ENCODE measurements at regions not wholly inside any gene's neighbourhood (a gene's known extent, or its start where the extent isn't known, plus 50 kb on each side); places are given as distances from the start of the nearest gene placed in this dataset.
A peak's percentile ranks its signal among the peaks of the same experiment; 100 is the strongest.
"Not testable (repeated sequence)": the region's sequence is repeated elsewhere in the genome, so short reads cannot be mapped to it uniquely, and the experiment has no call there.

- H3K36me3 ChIP-seq (ENCODE audit: control insufficient read depth in 2 of 2, insufficient read depth in 2 of 2, low read length in 2 of 2): no peaks in the 10 kb centered on the region
- no peak overlapping the region for H3K27ac ChIP-seq (ENCODE audit: low read depth in 2 of 2, low read length in 2 of 2)
- no peaks in the 10 kb centered on the region for H3K4me1 ChIP-seq (ENCODE audit: control insufficient read depth in 2 of 2, insufficient read depth in 2 of 2, low read length in 2 of 2)
- H3K27me3 ChIP-seq (ENCODE audit: control insufficient read depth in 2 of 2, insufficient read depth in 2 of 2, low read length in 2 of 2): peaks cover 0 to 3% of the 10 kb centered on the region in 2 donors
- H3K9ac ChIP-seq (ENCODE audit: low read depth in 1 of 2, low read length in 2 of 2): no peak overlapping the region
- no peak overlapping the region for H3K4me3 ChIP-seq (ENCODE audit: low read length in 2 of 2)
- H3K9me3 ChIP-seq (ENCODE audit: control insufficient read depth in 2 of 2, low read length in 2 of 2): no peaks in the 10 kb centered on the region
Observed at GRCh38 chr16:79391395-79391794, 209.1 kb downstream of the MAF start.

GRCh38 chr16:79390481-79391051 lies 210.0 kb downstream of the MAF start:
- Histone ChIP-seq H3K4me3 (ENCODE audit: low read length in 2 of 2) (no peak overlapping the region), H3K9ac (ENCODE audit: low read depth in 1 of 2, low read length in 2 of 2) (no peak overlapping the region), H3K4me1 (ENCODE audit: control insufficient read depth in 2 of 2, insufficient read depth in 2 of 2, low read length in 2 of 2) (no peaks in the 10 kb centered on the region)

GRCh38 chr16:79388396-79388795 lies 212.1 kb downstream of the MAF start:
- H3K9me3 ChIP-seq (ENCODE audit: control insufficient read depth in 2 of 2, low read length in 2 of 2): no peaks in the 10 kb centered on the region
- H3K27me3 ChIP-seq (ENCODE audit: control insufficient read depth in 2 of 2, insufficient read depth in 2 of 2, low read length in 2 of 2): peaks cover 0 to 3% of the 10 kb centered on the region in 2 donors

More at GRCh38 chr16:79390481-79391051, 210.0 kb downstream of the MAF start:
- Histone ChIP-seq H3K27ac (ENCODE audit: low read depth in 2 of 2, low read length in 2 of 2) (no peak overlapping the region), H3K27me3 (ENCODE audit: control insufficient read depth in 2 of 2, insufficient read depth in 2 of 2, low read length in 2 of 2) (peaks cover 0 to 3% of the 10 kb centered on the region in 2 donors), H3K9me3 (ENCODE audit: control insufficient read depth in 2 of 2, low read length in 2 of 2) (no peaks in the 10 kb centered on the region), H3K36me3 (ENCODE audit: control insufficient read depth in 2 of 2, insufficient read depth in 2 of 2, low read length in 2 of 2) (no peaks in the 10 kb centered on the region)

GRCh38 chr16:79386299-79386698 lies 214.2 kb downstream of the MAF start:
- Histone ChIP-seq H3K9ac (ENCODE audit: low read depth in 1 of 2, low read length in 2 of 2) (no peak overlapping the region), H3K27me3 (ENCODE audit: control insufficient read depth in 2 of 2, insufficient read depth in 2 of 2, low read length in 2 of 2) (peaks cover 0 to 3% of the 10 kb centered on the region in 2 donors), H3K27ac (ENCODE audit: low read depth in 2 of 2, low read length in 2 of 2) (no peak overlapping the region), H3K4me3 (ENCODE audit: low read length in 2 of 2) (no peak overlapping the region), H3K36me3 (ENCODE audit: control insufficient read depth in 2 of 2, insufficient read depth in 2 of 2, low read length in 2 of 2) (no peaks in the 10 kb centered on the region), H3K9me3 (ENCODE audit: control insufficient read depth in 2 of 2, low read length in 2 of 2) (no peaks in the 10 kb centered on the region), H3K4me1 (ENCODE audit: control insufficient read depth in 2 of 2, insufficient read depth in 2 of 2, low read length in 2 of 2) (peaks cover 0 to 4% of the 10 kb centered on the region in 2 donors)

More at GRCh38 chr16:79388396-79388795, 212.1 kb downstream of the MAF start:
- Histone ChIP-seq H3K4me1 (ENCODE audit: control insufficient read depth in 2 of 2, insufficient read depth in 2 of 2, low read length in 2 of 2) (no peaks in the 10 kb centered on the region), H3K9ac (ENCODE audit: low read depth in 1 of 2, low read length in 2 of 2) (no peak overlapping the region), H3K27ac (ENCODE audit: low read depth in 2 of 2, low read length in 2 of 2) (no peak overlapping the region), H3K36me3 (ENCODE audit: control insufficient read depth in 2 of 2, insufficient read depth in 2 of 2, low read length in 2 of 2) (no peaks in the 10 kb centered on the region), H3K4me3 (ENCODE audit: low read length in 2 of 2) (no peak overlapping the region)

GRCh38 chr16:79381603-79382042 lies 218.9 kb downstream of the MAF start:
- Histone ChIP-seq H3K27ac (ENCODE audit: low read depth in 2 of 2, low read length in 2 of 2) (peak overlapping the region in 1 of 2 donors; percentile 16), H3K27me3 (ENCODE audit: control insufficient read depth in 2 of 2, insufficient read depth in 2 of 2, low read length in 2 of 2) (no peaks in the 10 kb centered on the region), H3K36me3 (ENCODE audit: control insufficient read depth in 2 of 2, insufficient read depth in 2 of 2, low read length in 2 of 2) (no peaks in the 10 kb centered on the region), H3K4me1 (ENCODE audit: control insufficient read depth in 2 of 2, insufficient read depth in 2 of 2, low read length in 2 of 2) (peaks cover 0 to 4% of the 10 kb centered on the region in 2 donors), H3K9me3 (ENCODE audit: control insufficient read depth in 2 of 2, low read length in 2 of 2) (no peaks in the 10 kb centered on the region), H3K9ac (ENCODE audit: low read depth in 1 of 2, low read length in 2 of 2) (no peak overlapping the region), H3K4me3 (ENCODE audit: low read length in 2 of 2) (peak overlapping the region in 1 of 2 donors; percentile 5)

- Histone ChIP-seq H3K4me3 (ENCODE audit: low read length in 2 of 2) (peak overlapping the region in 1 of 2 donors; percentile 5), H3K27ac (ENCODE audit: low read depth in 2 of 2, low read length in 2 of 2) (peak overlapping the region in 1 of 2 donors; percentile 16), H3K9ac (ENCODE audit: low read depth in 1 of 2, low read length in 2 of 2) (no peak overlapping the region), H3K36me3 (ENCODE audit: control insufficient read depth in 2 of 2, insufficient read depth in 2 of 2, low read length in 2 of 2) (no peaks in the 10 kb centered on the region), H3K9me3 (ENCODE audit: control insufficient read depth in 2 of 2, low read length in 2 of 2) (no peaks in the 10 kb centered on the region), H3K27me3 (ENCODE audit: control insufficient read depth in 2 of 2, insufficient read depth in 2 of 2, low read length in 2 of 2) (no peaks in the 10 kb centered on the region), H3K4me1 (ENCODE audit: control insufficient read depth in 2 of 2, insufficient read depth in 2 of 2, low read length in 2 of 2) (peaks cover 0 to 4% of the 10 kb centered on the region in 2 donors)
Observed at GRCh38 chr16:79380995-79381602, 219.4 kb downstream of the MAF start.

GRCh38 chr16:79379095-79379494 lies 221.4 kb downstream of the MAF start:
- H3K4me1 ChIP-seq (ENCODE audit: control insufficient read depth in 2 of 2, insufficient read depth in 2 of 2, low read length in 2 of 2): peaks cover 0 to 4% of the 10 kb centered on the region in 2 donors
- H3K36me3 ChIP-seq (ENCODE audit: control insufficient read depth in 2 of 2, insufficient read depth in 2 of 2, low read length in 2 of 2): no peaks in the 10 kb centered on the region
- no peak overlapping the region for H3K27ac ChIP-seq (ENCODE audit: low read depth in 2 of 2, low read length in 2 of 2)
- H3K4me3 ChIP-seq (ENCODE audit: low read length in 2 of 2): no peak overlapping the region
- H3K9me3 ChIP-seq (ENCODE audit: control insufficient read depth in 2 of 2, low read length in 2 of 2): no peaks in the 10 kb centered on the region
- no peak overlapping the region for H3K9ac ChIP-seq (ENCODE audit: low read depth in 1 of 2, low read length in 2 of 2)
- no peaks in the 10 kb centered on the region for H3K27me3 ChIP-seq (ENCODE audit: control insufficient read depth in 2 of 2, insufficient read depth in 2 of 2, low read length in 2 of 2)

- H3K9ac ChIP-seq (ENCODE audit: low read depth in 1 of 2, low read length in 2 of 2); H3K36me3 ChIP-seq (ENCODE audit: control insufficient read depth in 2 of 2, insufficient read depth in 2 of 2, low read length in 2 of 2); H3K4me3 ChIP-seq (ENCODE audit: low read length in 2 of 2); H3K27ac ChIP-seq (ENCODE audit: low read depth in 2 of 2, low read length in 2 of 2); H3K4me1 ChIP-seq (ENCODE audit: control insufficient read depth in 2 of 2, insufficient read depth in 2 of 2, low read length in 2 of 2); H3K27me3 ChIP-seq (ENCODE audit: control insufficient read depth in 2 of 2, insufficient read depth in 2 of 2, low read length in 2 of 2); H3K9me3 ChIP-seq (ENCODE audit: control insufficient read depth in 2 of 2, low read length in 2 of 2): not testable (repeated sequence)
Observed at GRCh38 chr16:79377082-79377481, 223.5 kb downstream of the MAF start.

GRCh38 chr16:79375351-79375750 lies 225.2 kb downstream of the MAF start:
- no peak overlapping the region for H3K9ac ChIP-seq (ENCODE audit: low read depth in 1 of 2, low read length in 2 of 2)
- no peaks in the 10 kb centered on the region for H3K36me3 ChIP-seq (ENCODE audit: control insufficient read depth in 2 of 2, insufficient read depth in 2 of 2, low read length in 2 of 2)
- H3K4me1 ChIP-seq (ENCODE audit: control insufficient read depth in 2 of 2, insufficient read depth in 2 of 2, low read length in 2 of 2): no peaks in the 10 kb centered on the region
- H3K27me3 ChIP-seq (ENCODE audit: control insufficient read depth in 2 of 2, insufficient read depth in 2 of 2, low read length in 2 of 2): no peaks in the 10 kb centered on the region
- H3K9me3 ChIP-seq (ENCODE audit: control insufficient read depth in 2 of 2, low read length in 2 of 2): no peaks in the 10 kb centered on the region
- no peak overlapping the region for H3K4me3 ChIP-seq (ENCODE audit: low read length in 2 of 2)
- H3K27ac ChIP-seq (ENCODE audit: low read depth in 2 of 2, low read length in 2 of 2): no peak overlapping the region

- Histone ChIP-seq H3K4me1 (ENCODE audit: control insufficient read depth in 2 of 2, insufficient read depth in 2 of 2, low read length in 2 of 2) (no peaks in the 10 kb centered on the region), H3K27ac (ENCODE audit: low read depth in 2 of 2, low read length in 2 of 2) (no peak overlapping the region), H3K4me3 (ENCODE audit: low read length in 2 of 2) (no peak overlapping the region), H3K36me3 (ENCODE audit: control insufficient read depth in 2 of 2, insufficient read depth in 2 of 2, low read length in 2 of 2) (no peaks in the 10 kb centered on the region), H3K27me3 (ENCODE audit: control insufficient read depth in 2 of 2, insufficient read depth in 2 of 2, low read length in 2 of 2) (no peaks in the 10 kb centered on the region), H3K9me3 (ENCODE audit: control insufficient read depth in 2 of 2, low read length in 2 of 2) (no peaks in the 10 kb centered on the region), H3K9ac (ENCODE audit: low read depth in 1 of 2, low read length in 2 of 2) (no peak overlapping the region)
Observed at GRCh38 chr16:79372503-79373184, 227.9 kb downstream of the MAF start.
